Epithelial cell of esophagus (primary cell): ENCODE measurements at regions not wholly inside any gene's neighbourhood (a gene's known extent, or its start where the extent isn't known, plus 50 kb on each side); places are given as distances from the start of the nearest gene placed in this dataset.
A peak's percentile ranks its signal among the peaks of the same experiment; 100 is the strongest.

Source experiments
- DNase-seq: peaks from one replicate; pipeline ENCODE4 v3.0.0; 2010; ENCODE audit warnings: low read depth
- H3K4me3 ChIP-seq: 2 replicates; pipeline ENCODE4 v1.5.1; 2011; ENCODE audit warnings: mild to moderate bottlenecking, low read length, control low read depth
- CTCF ChIP-seq: IDR thresholded peaks from 2 replicates; pipeline ENCODE4 v1.5.1; 2011; ENCODE audit warnings: low read depth, mild to moderate bottlenecking, low read length, control low read depth, inconsistent platforms; ENCODE audit not compliant: insufficient read depth; ENCODE audit errors: missing control alignments

GRCh38 chr10:118939211-118940007 lies 90.1 kb upstream of the NANOS1 start:
- peak; percentile 47 for DNase-seq
- H3K4me3 ChIP-seq: no peak overlapping the region
- no peak for TF ChIP-seq CTCF

- no peak overlapping the region for H3K4me3 ChIP-seq
- no peak for TF ChIP-seq CTCF
- peak; percentile 31 for DNase-seq
Observed at GRCh38 chr10:118940386-118940785, 89.1 kb upstream of the NANOS1 start.

- no peak overlapping the region for H3K4me3 ChIP-seq
- DNase-seq: no peak
- TF ChIP-seq CTCF: no peak
Observed at GRCh38 chr10:118943253-118943652, 86.3 kb upstream of the NANOS1 start.

- no peak for TF ChIP-seq CTCF
- no peak overlapping the region for H3K4me3 ChIP-seq
- no peak for DNase-seq
Observed at GRCh38 chr10:118944959-118945633, 84.4 kb upstream of the NANOS1 start.

GRCh38 chr10:118948786-118949185 lies 80.7 kb upstream of the NANOS1 start:
- no peak for DNase-seq
- no peak overlapping the region for H3K4me3 ChIP-seq
- no peak for TF ChIP-seq CTCF

GRCh38 chr10:118950190-118950680 lies 79.3 kb upstream of the NANOS1 start:
- H3K4me3 ChIP-seq: no peak overlapping the region
- no peak for TF ChIP-seq CTCF
- DNase-seq: peak; percentile 45
